ENCODE measurements at regions not wholly inside any gene's neighbourhood (a gene's known extent, or its start where the extent isn't known, plus 50 kb on each side); places are given as distances from the start of the nearest gene placed in this dataset.
"Not testable (repeated sequence)": the region's sequence is repeated elsewhere in the genome, so short reads cannot be mapped to it uniquely, and the experiment has no call there.

DNA sequence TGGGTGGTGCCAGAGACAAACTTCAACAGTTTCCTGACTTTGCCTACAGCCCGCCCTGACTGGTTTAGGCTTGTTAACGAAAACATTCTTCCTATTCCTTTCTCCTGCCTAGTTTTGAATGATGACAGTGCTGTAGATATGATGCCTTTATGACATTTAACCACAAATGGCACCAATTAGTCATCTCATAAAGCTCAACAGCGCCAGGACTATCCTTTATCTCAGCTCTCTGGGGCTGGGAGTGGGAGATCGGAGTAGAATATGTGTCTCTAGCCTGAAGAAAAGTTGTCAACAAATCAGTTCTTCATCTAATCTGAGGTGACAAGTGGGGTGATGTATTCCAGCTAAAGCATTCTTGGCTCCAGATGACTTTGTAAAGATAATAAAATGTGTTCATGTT, 64.6 kb upstream of the SH3RF1 start:
- DNase-seq (ENCODE audit: low read depth), result peak; percentile 92
- TF ChIP-seq, protein P1, sequence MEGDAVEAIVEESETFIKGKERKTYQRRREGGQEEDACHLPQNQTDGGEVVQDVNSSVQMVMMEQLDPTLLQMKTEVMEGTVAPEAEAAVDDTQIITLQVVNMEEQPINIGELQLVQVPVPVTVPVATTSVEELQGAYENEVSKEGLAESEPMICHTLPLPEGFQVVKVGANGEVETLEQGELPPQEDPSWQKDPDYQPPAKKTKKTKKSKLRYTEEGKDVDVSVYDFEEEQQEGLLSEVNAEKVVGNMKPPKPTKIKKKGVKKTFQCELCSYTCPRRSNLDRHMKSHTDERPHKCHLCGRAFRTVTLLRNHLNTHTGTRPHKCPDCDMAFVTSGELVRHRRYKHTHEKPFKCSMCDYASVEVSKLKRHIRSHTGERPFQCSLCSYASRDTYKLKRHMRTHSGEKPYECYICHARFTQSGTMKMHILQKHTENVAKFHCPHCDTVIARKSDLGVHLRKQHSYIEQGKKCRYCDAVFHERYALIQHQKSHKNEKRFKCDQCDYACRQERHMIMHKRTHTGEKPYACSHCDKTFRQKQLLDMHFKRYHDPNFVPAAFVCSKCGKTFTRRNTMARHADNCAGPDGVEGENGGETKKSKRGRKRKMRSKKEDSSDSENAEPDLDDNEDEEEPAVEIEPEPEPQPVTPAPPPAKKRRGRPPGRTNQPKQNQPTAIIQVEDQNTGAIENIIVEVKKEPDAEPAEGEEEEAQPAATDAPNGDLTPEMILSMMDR (IDR thresholded peaks at IDR 0.05; ENCODE audit: insufficient read depth, low read length), result no peak
- H3K4me3 ChIP-seq (ENCODE audit: low read depth, low read length), result no peak overlapping the region

DNA sequence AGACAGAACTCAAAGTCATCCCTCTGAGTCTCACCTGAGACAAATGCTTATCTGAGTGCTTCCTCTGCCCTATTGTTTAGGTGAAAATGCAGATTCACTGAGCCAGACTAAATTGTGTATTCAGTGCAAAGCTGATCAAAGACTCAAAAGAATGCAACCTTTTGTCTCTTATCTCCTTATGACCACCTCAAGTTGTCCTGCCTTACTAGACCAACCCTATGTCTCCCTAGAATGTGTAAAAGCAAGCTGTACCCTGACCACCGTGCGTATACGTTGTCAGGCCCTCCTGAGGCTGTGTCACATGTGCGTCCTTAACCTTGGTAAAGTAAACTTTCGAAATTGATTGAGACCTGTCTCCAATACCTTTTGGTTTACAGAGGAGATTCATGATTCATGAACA, 63.6 kb upstream of the SH3RF1 start:
- DNase-seq (ENCODE audit: low read depth), result no peak
- TF ChIP-seq, protein P1 (IDR thresholded peaks at IDR 0.05; ENCODE audit: insufficient read depth, low read length), result no peak
- no peak overlapping the region for H3K4me3 ChIP-seq (ENCODE audit: low read depth, low read length)

DNA sequence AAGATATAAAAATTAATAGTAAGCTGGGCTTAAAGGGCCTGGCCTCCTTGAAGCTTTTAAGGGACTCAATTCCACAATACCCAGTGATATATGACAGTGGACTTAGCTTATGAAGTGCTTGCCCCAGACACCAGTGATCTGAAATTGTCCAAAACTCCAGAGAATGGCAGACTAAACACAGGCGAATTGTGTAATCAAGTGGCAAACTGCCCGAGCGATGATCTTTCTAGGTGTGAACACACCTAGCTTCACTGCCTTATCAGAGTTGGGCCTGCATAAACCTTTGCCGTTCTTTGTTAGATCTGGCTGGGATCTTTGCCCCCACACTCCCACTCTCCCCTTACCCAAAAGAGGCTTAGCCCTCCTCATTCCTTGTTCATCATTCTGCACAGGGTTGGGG, 62.5 kb upstream of the SH3RF1 start:
- TF ChIP-seq, protein P1 (IDR thresholded peaks at IDR 0.05; ENCODE audit: insufficient read depth, low read length), result no peak
- no peak overlapping the region for H3K4me3 ChIP-seq (ENCODE audit: low read depth, low read length)
- DNase-seq (ENCODE audit: low read depth), result no peak

DNA sequence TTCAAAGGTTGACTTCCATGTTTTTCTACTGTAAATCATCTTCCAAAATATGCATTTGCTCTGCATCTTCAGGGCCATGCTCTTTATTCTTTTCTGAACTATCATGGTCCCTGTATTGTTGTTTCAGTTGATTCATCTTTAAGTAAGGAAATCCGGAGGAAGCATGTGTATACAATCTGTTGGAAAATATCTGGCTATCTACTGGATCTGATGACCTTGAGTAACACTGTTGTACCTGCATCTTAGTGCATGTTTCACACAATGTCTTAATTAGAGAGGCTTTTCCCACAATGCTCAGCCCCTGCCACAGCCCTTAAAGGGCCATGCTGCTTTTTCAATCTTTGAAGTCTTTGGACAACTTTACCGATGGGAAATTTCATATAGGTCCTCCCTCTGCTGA, 61.8 kb upstream of the SH3RF1 start:
- TF ChIP-seq, protein P1 (IDR thresholded peaks at IDR 0.05; ENCODE audit: insufficient read depth, low read length), result no peak
- no peak for DNase-seq (ENCODE audit: low read depth)
- no peak overlapping the region for H3K4me3 ChIP-seq (ENCODE audit: low read depth, low read length)

DNA sequence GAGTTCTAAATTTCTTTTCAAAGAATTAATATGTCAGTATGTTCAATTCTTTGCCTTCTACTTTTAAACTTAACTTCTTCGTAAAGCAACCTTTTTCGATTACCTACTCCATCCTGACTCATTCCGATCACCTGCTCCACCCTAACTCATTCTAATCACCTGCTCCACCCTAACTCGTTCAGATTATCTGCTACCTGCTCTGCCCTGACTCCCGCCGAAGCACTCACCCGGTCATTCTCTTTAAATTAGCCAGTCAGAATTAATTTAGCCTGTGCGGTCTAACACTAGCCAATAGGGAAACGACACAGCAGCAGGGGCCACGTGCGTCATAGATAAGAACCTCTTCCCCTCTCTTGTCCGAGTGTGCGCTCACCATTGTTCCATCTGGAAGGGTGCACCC, 60.1 kb upstream of the SH3RF1 start:
- H3K4me3 ChIP-seq (ENCODE audit: low read depth, low read length), result no peak overlapping the region
- TF ChIP-seq, protein P1 (IDR thresholded peaks at IDR 0.05; ENCODE audit: insufficient read depth, low read length), result no peak
- no peak for DNase-seq (ENCODE audit: low read depth)

DNA sequence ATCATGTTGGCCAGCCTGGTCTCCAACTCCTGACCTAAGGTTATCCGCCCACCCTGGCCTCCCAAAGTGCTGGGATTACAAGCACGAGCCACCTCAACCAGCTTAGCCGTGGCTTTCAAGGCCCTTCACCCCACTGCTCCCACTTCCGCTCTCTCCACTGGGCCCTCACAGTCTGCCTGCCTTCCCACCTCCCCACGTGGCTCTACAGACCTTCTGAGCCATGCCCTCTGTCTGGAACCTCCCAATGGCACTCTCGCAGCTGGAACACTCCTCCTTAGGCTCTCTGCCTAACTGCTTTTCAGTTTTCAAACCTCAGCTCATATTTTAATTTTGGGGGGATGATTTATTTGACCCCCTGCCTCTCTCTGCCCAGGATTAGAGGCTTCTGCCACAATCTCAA, 59.3 kb upstream of the SH3RF1 start:
- no peak for DNase-seq (ENCODE audit: low read depth)
- TF ChIP-seq, protein P1 (IDR thresholded peaks at IDR 0.05; ENCODE audit: insufficient read depth, low read length), result no peak
- H3K4me3 ChIP-seq (ENCODE audit: low read depth, low read length), result no peak overlapping the region

DNA sequence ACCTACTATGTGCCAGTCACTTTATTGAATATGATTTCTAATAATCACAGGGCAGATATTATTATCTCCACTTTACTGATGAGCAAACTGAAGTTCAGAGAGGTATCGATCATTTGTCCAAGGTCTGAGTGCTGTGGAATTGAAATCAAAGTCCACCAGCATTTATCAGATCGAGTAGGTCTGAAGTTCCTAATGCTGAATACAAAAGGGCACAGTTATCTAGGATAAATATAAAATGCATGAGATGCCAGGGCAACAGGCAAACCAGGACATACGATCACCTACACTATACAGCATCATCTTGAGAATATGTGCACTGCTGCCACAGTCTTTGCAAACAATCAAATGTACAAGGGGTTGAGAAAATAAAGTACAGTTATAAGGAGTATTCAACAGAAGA, 57.2 kb upstream of the SH3RF1 start:
- no peak for DNase-seq (ENCODE audit: low read depth)

DNA sequence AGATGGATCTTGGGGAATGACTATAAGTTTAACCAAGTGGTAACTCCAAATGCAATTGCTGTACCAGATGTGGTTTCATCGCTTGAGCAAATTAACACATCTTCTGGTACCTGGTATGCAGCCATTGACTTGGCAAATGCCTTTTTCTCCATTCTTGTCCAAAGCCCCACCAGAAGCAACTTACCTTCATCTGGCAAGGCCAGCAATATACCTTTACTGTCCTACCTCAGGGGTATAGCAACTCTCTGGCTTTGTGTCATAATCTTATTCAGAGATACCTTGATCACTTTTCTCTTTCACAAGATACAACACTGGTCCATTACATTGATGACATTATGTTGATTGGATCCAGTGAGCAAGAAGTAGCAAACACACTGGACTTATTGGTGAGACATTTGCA, 53.2 kb upstream of the SH3RF1 start:
- DNase-seq (ENCODE audit: low read depth); H3K4me3 ChIP-seq (ENCODE audit: low read depth, low read length): not testable (repeated sequence)

More for the DNA sequence above, 57.2 kb upstream of the SH3RF1 start:
- H3K4me3 ChIP-seq (ENCODE audit: low read depth, low read length), result no peak overlapping the region
- TF ChIP-seq, protein P1 (IDR thresholded peaks at IDR 0.05; ENCODE audit: insufficient read depth, low read length), result no peak

DNA sequence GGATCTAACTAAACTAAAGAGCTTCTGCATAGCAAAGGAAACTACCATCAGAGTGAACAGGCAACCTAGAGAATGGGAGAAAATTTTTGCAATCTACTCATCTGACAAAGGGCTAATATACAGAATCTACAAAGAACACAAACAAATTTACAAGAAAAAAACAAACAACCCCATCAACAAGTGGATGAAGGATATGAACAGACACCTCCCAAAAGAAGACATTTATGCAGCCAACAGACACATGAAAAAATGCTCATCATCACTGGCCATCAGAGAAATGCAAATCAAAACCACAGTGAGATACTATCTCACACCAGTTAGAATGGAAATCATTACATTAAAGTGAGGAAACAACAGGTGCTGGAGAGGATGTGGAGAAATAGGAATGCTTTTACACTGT, 52.1 kb upstream of the SH3RF1 start:
- DNase-seq (ENCODE audit: low read depth); H3K4me3 ChIP-seq (ENCODE audit: low read depth, low read length): not testable (repeated sequence)
